ENCODE measurements at regions not wholly inside any gene's neighbourhood (a gene's known extent, or its start where the extent isn't known, plus 50 kb on each side); places are given as distances from the start of the nearest gene placed in this dataset.
"Not testable (repeated sequence)": the region's sequence is repeated elsewhere in the genome, so short reads cannot be mapped to it uniquely, and the experiment has no call there.

GRCh38 chr12:85441741-85442140 is 161.7 kb downstream of the ALX1 start:
- Mint-ChIP-seq H3K4me1 (ENCODE audit: low read depth) (no peaks in the 10 kb centered on the region), H3K9me3 (no peaks in the 10 kb centered on the region), H3K36me3 (ENCODE audit: low read depth) (no peaks in the 10 kb centered on the region), H3K27ac (no peak overlapping the region), H3K4me3 (no peak overlapping the region), H3K27me3 (ENCODE audit: insufficient read depth) (no peaks in the 10 kb centered on the region)
- intact Hi-C loops (cut with micrococcal nuclease): no loop called here
- no peak for DNase-seq (ENCODE audit: low spot score)

- Mint-ChIP-seq H3K9me3 (no peaks in the 10 kb centered on the region), H3K36me3 (ENCODE audit: low read depth) (no peaks in the 10 kb centered on the region), H3K27me3 (ENCODE audit: insufficient read depth) (no peaks in the 10 kb centered on the region), H3K4me3 (no peak overlapping the region), H3K4me1 (ENCODE audit: low read depth) (no peaks in the 10 kb centered on the region), H3K27ac (no peak overlapping the region)
- intact Hi-C loops (cut with micrococcal nuclease): loop anchor here (5.0 kb wide), 2 partner anchors 368 to 573 kb away; no protein-coding TSS in a partner anchor
- no peak for DNase-seq (ENCODE audit: low spot score)
Observed at GRCh38 chr12:85445060-85445938, 165.3 kb downstream of the ALX1 start.

GRCh38 chr12:85448031-85448430 is 168.0 kb downstream of the ALX1 start:
- DNase-seq (ENCODE audit: low spot score): no peak
- no peak overlapping the region for H3K27ac Mint-ChIP-seq
- H3K4me1 Mint-ChIP-seq (ENCODE audit: low read depth): no peaks in the 10 kb centered on the region
- H3K27me3 Mint-ChIP-seq (ENCODE audit: insufficient read depth): no peaks in the 10 kb centered on the region
- no peak overlapping the region for H3K4me3 Mint-ChIP-seq
- H3K36me3 Mint-ChIP-seq (ENCODE audit: low read depth): no peaks in the 10 kb centered on the region
- intact Hi-C loops (cut with micrococcal nuclease): loop anchor here (5.0 kb wide), 2 partner anchors 371 to 576 kb away; no protein-coding TSS in a partner anchor
- H3K9me3 Mint-ChIP-seq: no peaks in the 10 kb centered on the region

GRCh38 chr12:85448548-85449139 is 168.6 kb downstream of the ALX1 start:
- H3K36me3 Mint-ChIP-seq (ENCODE audit: low read depth): no peaks in the 10 kb centered on the region
- no peaks in the 10 kb centered on the region for H3K4me1 Mint-ChIP-seq (ENCODE audit: low read depth)
- no peak overlapping the region for H3K27ac Mint-ChIP-seq
- H3K4me3 Mint-ChIP-seq: no peak overlapping the region
- no peaks in the 10 kb centered on the region for H3K9me3 Mint-ChIP-seq
- no peaks in the 10 kb centered on the region for H3K27me3 Mint-ChIP-seq (ENCODE audit: insufficient read depth)
- no peak for DNase-seq (ENCODE audit: low spot score)
- intact Hi-C loops (cut with micrococcal nuclease): loop anchor here (5.0 kb wide), 2 partner anchors 371 to 576 kb away; no protein-coding TSS in a partner anchor

- no peak for DNase-seq (ENCODE audit: low spot score)
- intact Hi-C loops (cut with micrococcal nuclease): no loop called here
- no peak overlapping the region for H3K27ac Mint-ChIP-seq
- H3K4me3 Mint-ChIP-seq: no peak overlapping the region
- H3K9me3 Mint-ChIP-seq: no peaks in the 10 kb centered on the region
- no peaks in the 10 kb centered on the region for H3K36me3 Mint-ChIP-seq (ENCODE audit: low read depth)
- H3K4me1 Mint-ChIP-seq (ENCODE audit: low read depth): no peaks in the 10 kb centered on the region
- H3K27me3 Mint-ChIP-seq (ENCODE audit: insufficient read depth): no peaks in the 10 kb centered on the region
Observed at GRCh38 chr12:85457016-85457415, 177.0 kb downstream of the ALX1 start.

- no peak for DNase-seq (ENCODE audit: low spot score)
- H3K27me3 Mint-ChIP-seq (ENCODE audit: insufficient read depth): no peaks in the 10 kb centered on the region
- H3K36me3 Mint-ChIP-seq (ENCODE audit: low read depth): no peaks in the 10 kb centered on the region
- no peaks in the 10 kb centered on the region for H3K4me1 Mint-ChIP-seq (ENCODE audit: low read depth)
- H3K27ac Mint-ChIP-seq: no peak overlapping the region
- H3K9me3 Mint-ChIP-seq: no peaks in the 10 kb centered on the region
- intact Hi-C loops (cut with micrococcal nuclease): no loop called here
- no peak overlapping the region for H3K4me3 Mint-ChIP-seq
Observed at GRCh38 chr12:85461127-85461526, 181.1 kb downstream of the ALX1 start.

- Mint-ChIP-seq H3K27ac (no peak overlapping the region), H3K4me3 (no peak overlapping the region), H3K9me3 (no peaks in the 10 kb centered on the region), H3K36me3 (ENCODE audit: low read depth) (no peaks in the 10 kb centered on the region), H3K4me1 (ENCODE audit: low read depth) (no peaks in the 10 kb centered on the region), H3K27me3 (ENCODE audit: insufficient read depth) (no peaks in the 10 kb centered on the region)
- no peak for DNase-seq (ENCODE audit: low spot score)
- intact Hi-C loops (cut with micrococcal nuclease): no loop called here
Observed at GRCh38 chr12:85462888-85463287, 182.9 kb downstream of the ALX1 start.

- peaks cover 17% of the 10 kb centered on the region for H3K4me1 Mint-ChIP-seq (ENCODE audit: low read depth)
- no peaks in the 10 kb centered on the region for H3K9me3 Mint-ChIP-seq
- intact Hi-C loops (cut with micrococcal nuclease): no loop called here
- no peak overlapping the region for H3K4me3 Mint-ChIP-seq
- no peak for DNase-seq (ENCODE audit: low spot score)
- no peak overlapping the region for H3K27ac Mint-ChIP-seq
- no peaks in the 10 kb centered on the region for H3K27me3 Mint-ChIP-seq (ENCODE audit: insufficient read depth)
- no peaks in the 10 kb centered on the region for H3K36me3 Mint-ChIP-seq (ENCODE audit: low read depth)
Observed at GRCh38 chr12:85466890-85467289, 186.9 kb downstream of the ALX1 start.

- Mint-ChIP-seq H3K36me3 (ENCODE audit: low read depth) (no peaks in the 10 kb centered on the region), H3K4me1 (ENCODE audit: low read depth) (peaks cover 17% of the 10 kb centered on the region), H3K4me3 (peak overlapping the region; percentile 74), H3K27ac (no peak overlapping the region), H3K9me3 (no peaks in the 10 kb centered on the region), H3K27me3 (ENCODE audit: insufficient read depth) (no peaks in the 10 kb centered on the region)
- intact Hi-C loops (cut with micrococcal nuclease): loop anchor here (1.0 kb wide), 3 partner anchors 399 to 452 kb away; no protein-coding TSS in a partner anchor
- DNase-seq (ENCODE audit: low spot score): peak; percentile 13
Observed at GRCh38 chr12:85468356-85469157, 188.5 kb downstream of the ALX1 start.

- H3K4me3 Mint-ChIP-seq: peak overlapping the region; percentile 74
- intact Hi-C loops (cut with micrococcal nuclease); H3K36me3 Mint-ChIP-seq (ENCODE audit: low read depth); H3K27me3 Mint-ChIP-seq (ENCODE audit: insufficient read depth); DNase-seq (ENCODE audit: low spot score); H3K27ac Mint-ChIP-seq; H3K9me3 Mint-ChIP-seq: not testable (repeated sequence)
- H3K4me1 Mint-ChIP-seq (ENCODE audit: low read depth): peaks cover 17% of the 10 kb centered on the region
Observed at GRCh38 chr12:85469158-85470086, 189.4 kb downstream of the ALX1 start.

GRCh38 chr12:85475277-85475676 is 195.3 kb downstream of the ALX1 start:
- DNase-seq (ENCODE audit: low spot score); H3K27me3 Mint-ChIP-seq (ENCODE audit: insufficient read depth); H3K4me1 Mint-ChIP-seq (ENCODE audit: low read depth); intact Hi-C loops (cut with micrococcal nuclease); H3K36me3 Mint-ChIP-seq (ENCODE audit: low read depth); H3K27ac Mint-ChIP-seq; H3K9me3 Mint-ChIP-seq; H3K4me3 Mint-ChIP-seq: not testable (repeated sequence)

- Mint-ChIP-seq H3K9me3 (no peaks in the 10 kb centered on the region), H3K4me3 (no peak overlapping the region), H3K4me1 (ENCODE audit: low read depth) (no peaks in the 10 kb centered on the region), H3K27me3 (ENCODE audit: insufficient read depth) (peaks cover 2% of the 10 kb centered on the region), H3K27ac (no peak overlapping the region), H3K36me3 (ENCODE audit: low read depth) (no peaks in the 10 kb centered on the region)
- DNase-seq (ENCODE audit: low spot score): no peak
- intact Hi-C loops (cut with micrococcal nuclease): no loop called here
Observed at GRCh38 chr12:85476756-85477155, 196.7 kb downstream of the ALX1 start.
